ENCODE measurements at regions not wholly inside any gene's neighbourhood (a gene's known extent, or its start where the extent isn't known, plus 50 kb on each side); places are given as distances from the start of the nearest gene placed in this dataset.

GRCh38 chr20:4568361-4568959 lies 117.8 kb upstream of the PRNP start:
- CTCF ChIA-PET, result interaction anchor here (1.4 kb wide), 1 partner anchor 42 kb away, joined by 3 read pairs; no protein-coding TSS in a partner anchor
- Histone ChIP-seq H3K79me2 (ENCODE audit: control insufficient read depth, insufficient read depth, low read length) (no peaks in the 10 kb centered on the region), H3K4me1 (ENCODE audit: control insufficient read depth, insufficient read depth, low read length) (no peaks in the 10 kb centered on the region), H4K20me1 (ENCODE audit: control insufficient read depth, insufficient read depth) (no peaks in the 10 kb centered on the region), H3K4me3 (no peak overlapping the region), H3K27me3 (replicated peaks in 1 of 2; ENCODE audit: control insufficient read depth in 2 of 2, insufficient read depth in 2 of 2, low read length in 1 of 2) (no peaks in the 10 kb centered on the region), H3K9me3 (replicated peaks; ENCODE audit: control insufficient read depth, insufficient read depth, low read length) (no peaks in the 10 kb centered on the region), H2AFZ (ENCODE audit: control insufficient read depth, low read depth, low read length) (no peak overlapping the region), H3K4me2 (ENCODE audit: control insufficient read depth, insufficient read depth) (no peak overlapping the region), H3K36me3 (ENCODE audit: control insufficient read depth in 2 of 2, insufficient read depth in 2 of 2, low read length in 1 of 2) (no peaks in the 10 kb centered on the region), H3K27ac (ENCODE audit: control insufficient read depth, insufficient read depth) (no peak overlapping the region), H3K9ac (ENCODE audit: control insufficient read depth, insufficient read depth, low read length) (no peak overlapping the region)
- TF ChIP-seq RFX5 (IDR thresholded peaks at IDR 0.05; ENCODE audit: low read depth, low read length), result no peak
- TF ChIP-seq KLF5 (IDR thresholded peaks at IDR 0.05; ENCODE audit: partially characterized antibody), result no peak
- no peak for TF ChIP-seq FOS (IDR thresholded peaks at IDR 0.05; ENCODE audit: borderline replicate concordance, extremely low read depth, insufficient read length)
- intact Hi-C loops (cut with micrococcal nuclease; ENCODE audit: unreplicated experiment), result no loop called here
- ATAC-seq (no peak), DNase-seq (ENCODE audit: low read depth, low spot score) (no peak), FAIRE-seq (no peak)
- POLR2A ChIA-PET, result interaction anchor here (0.5 kb wide), 1 partner anchor 486 kb away, joined by 4 read pairs; no protein-coding TSS in a partner anchor
- in situ Hi-C loops (cut with MboI), result no loop called here
- no TSS peak for BruUV-seq (replicated peaks)
- 8% methylated on average over 4 of the region's 4 CpGs for WGBS (ENCODE audit: insufficient coverage, insufficient replicate concordance, low lambda C conversion rate, missing lambda C conversion rate)
- RAD21 ChIA-PET (ENCODE audit: unreplicated experiment), result no interaction called here
- SMC1A ChIA-PET (ENCODE audit: uncharacterized antibody, unreplicated experiment), result no interaction called here

- no peaks in the 10 kb centered on the region for H3K36me3 ChIP-seq (ENCODE audit: control insufficient read depth in 2 of 2, insufficient read depth in 2 of 2, low read length in 1 of 2)
- ATAC-seq (no peak), DNase-seq (ENCODE audit: low read depth, low spot score) (no peak), FAIRE-seq (no peak)
- ChIA-PET CTCF (no interaction called here), POLR2A (interaction anchor here (0.5 kb wide), 1 partner anchor 376 kb away, joined by 5 read pairs; no protein-coding TSS in a partner anchor), SMC1A (ENCODE audit: uncharacterized antibody, unreplicated experiment) (no interaction called here), RAD21 (ENCODE audit: unreplicated experiment) (no interaction called here)
- no peak overlapping the region for H3K27ac ChIP-seq (ENCODE audit: control insufficient read depth, insufficient read depth)
- H3K9ac ChIP-seq (ENCODE audit: control insufficient read depth, insufficient read depth, low read length), result no peak overlapping the region
- in situ Hi-C loops (cut with MboI) (no loop called here), intact Hi-C loops (cut with micrococcal nuclease; ENCODE audit: unreplicated experiment) (no loop called here)
- H4K20me1 ChIP-seq (ENCODE audit: control insufficient read depth, insufficient read depth), result no peaks in the 10 kb centered on the region
- BruUV-seq (replicated peaks), result no TSS peak
- TF ChIP-seq SIN3A (IDR thresholded peaks at IDR 0.05; ENCODE audit: low read depth, low read length) (no peak), SPI1 (IDR thresholded peaks at IDR 0.05; ENCODE audit: borderline replicate concordance, insufficient read depth, low read depth, low read length) (peak; percentile 78; the same call in 1 of the 2 replicates), POU2F2 (IDR thresholded peaks at IDR 0.05; ENCODE audit: borderline replicate concordance, low read depth, low read length) (no peak)
- no peak overlapping the region for H2AFZ ChIP-seq (ENCODE audit: control insufficient read depth, low read depth, low read length)
- H3K4me2 ChIP-seq (ENCODE audit: control insufficient read depth, insufficient read depth), result no peak overlapping the region
- no peaks in the 10 kb centered on the region for H3K27me3 ChIP-seq (replicated peaks in 1 of 2; ENCODE audit: control insufficient read depth in 2 of 2, insufficient read depth in 2 of 2, low read length in 1 of 2)
- WGBS (ENCODE audit: insufficient coverage, insufficient replicate concordance, low lambda C conversion rate, missing lambda C conversion rate), result 6% methylated on average over 2 of the region's 2 CpGs
- no peaks in the 10 kb centered on the region for H3K9me3 ChIP-seq (replicated peaks; ENCODE audit: control insufficient read depth, insufficient read depth, low read length)
- no peaks in the 10 kb centered on the region for H3K79me2 ChIP-seq (ENCODE audit: control insufficient read depth, insufficient read depth, low read length)
- no peak overlapping the region for H3K4me3 ChIP-seq
- no peaks in the 10 kb centered on the region for H3K4me1 ChIP-seq (ENCODE audit: control insufficient read depth, insufficient read depth, low read length)
Observed at GRCh38 chr20:4567170-4567569, 119.1 kb upstream of the PRNP start.

All from GM12878 (cell line).